GM18873 (cell line): ENCODE measurements at regions not wholly inside any gene's neighbourhood (a gene's known extent, or its start where the extent isn't known, plus 50 kb on each side); places are given as distances from the start of the nearest gene placed in this dataset.
"Not testable (repeated sequence)": the region's sequence is repeated elsewhere in the genome, so short reads cannot be mapped to it uniquely, and the experiment has no call there.

Experiments used
- ATAC-seq: cut with Tn5 transposase; IDR thresholded peaks from one replicate; pipeline ENCODE4 v1.9.1; 2021; ENCODE audit warnings: mild to moderate bottlenecking, moderate library complexity, moderate number of reproducible peaks; ENCODE audit not compliant: unreplicated experiment, low FRiP score

DNA sequence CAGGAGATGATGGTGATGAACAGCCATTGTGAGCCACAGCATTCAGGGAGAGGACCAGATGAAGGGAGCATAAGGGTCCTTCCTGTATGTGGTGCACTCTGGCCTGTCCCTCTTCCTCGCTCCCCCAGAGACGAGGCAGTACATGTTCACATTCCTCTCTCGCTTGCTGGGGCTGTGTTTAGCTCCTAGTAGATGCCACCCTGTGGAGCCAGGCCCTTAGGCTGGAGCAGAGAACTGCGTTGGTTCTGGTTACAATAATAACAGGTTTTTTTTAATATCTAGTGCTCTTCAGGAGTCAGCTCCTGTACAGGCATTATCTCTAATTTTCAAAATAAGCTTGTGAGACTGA, 171.1 kb upstream of the MYT1L start:
- no peak for ATAC-seq

GRCh38 chr2:2501454-2502200, 170.6 kb upstream of the MYT1L start:
- no peak for ATAC-seq

- no peak for ATAC-seq
Observed at GRCh38 chr2:2495606-2496005, 164.5 kb upstream of the MYT1L start.

- ATAC-seq = no peak
Observed at GRCh38 chr2:2493496-2493895, 162.4 kb upstream of the MYT1L start.

- no peak for ATAC-seq
Observed at GRCh38 chr2:2492800-2493199, 161.7 kb upstream of the MYT1L start.

DNA sequence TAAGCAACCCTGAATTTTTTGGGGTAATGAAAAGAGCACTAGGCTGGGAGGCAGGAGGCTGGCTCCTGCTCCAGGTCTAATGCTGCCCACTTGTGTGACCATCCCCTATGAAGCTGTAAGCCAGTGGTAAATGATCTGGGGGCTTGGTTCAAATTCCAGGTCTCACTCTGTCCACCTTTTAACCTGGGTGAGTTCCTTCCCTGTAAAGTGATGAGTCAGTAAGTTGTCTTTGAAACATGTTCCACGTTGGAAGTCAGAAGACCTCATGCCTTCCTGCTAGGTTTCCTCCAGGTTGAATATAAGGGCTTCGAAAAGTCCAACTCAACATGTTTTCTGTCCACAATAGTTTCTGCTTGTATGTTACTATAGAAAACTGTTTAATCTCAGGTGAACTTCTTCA, 160.9 kb upstream of the MYT1L start:
- ATAC-seq = no peak

DNA sequence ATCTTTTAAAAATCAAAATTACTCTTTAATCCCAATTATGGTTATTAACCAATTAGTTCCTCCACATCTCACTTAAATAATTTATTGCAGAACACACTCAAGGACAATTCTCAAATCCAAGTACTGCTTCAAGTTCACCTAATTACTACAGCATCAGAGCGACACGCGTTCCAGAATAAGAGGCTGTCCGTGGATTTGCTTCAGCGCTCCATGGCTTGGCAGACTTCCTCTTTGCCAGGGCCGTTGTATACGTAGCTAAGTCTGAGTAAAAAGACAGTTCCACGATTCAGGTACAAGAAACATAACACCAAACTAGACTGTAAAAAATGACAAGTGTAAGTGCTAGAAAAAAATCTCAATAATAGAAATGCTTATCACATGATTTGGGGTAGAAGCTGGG, 153.2 kb upstream of the MYT1L start:
- no peak for ATAC-seq

DNA sequence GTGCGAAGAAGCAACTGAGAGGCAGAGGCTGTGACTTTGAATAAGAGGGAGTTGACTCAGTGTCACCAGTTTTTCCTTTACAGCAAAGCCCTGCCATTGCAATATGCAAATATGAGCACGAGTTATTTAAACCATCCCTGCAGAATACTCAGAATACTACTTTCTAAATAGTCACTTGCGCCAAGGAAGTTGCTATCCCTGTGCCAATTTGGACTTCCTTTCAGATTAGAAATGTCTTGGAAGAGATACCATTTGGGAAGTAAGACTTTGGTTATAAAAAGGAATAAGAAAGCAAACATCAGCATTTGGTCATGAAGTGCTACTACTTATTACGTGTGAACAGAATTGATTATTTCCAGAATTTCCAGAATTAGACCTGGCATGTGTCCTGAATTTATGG, 151.8 kb upstream of the MYT1L start:
- no peak for ATAC-seq

DNA sequence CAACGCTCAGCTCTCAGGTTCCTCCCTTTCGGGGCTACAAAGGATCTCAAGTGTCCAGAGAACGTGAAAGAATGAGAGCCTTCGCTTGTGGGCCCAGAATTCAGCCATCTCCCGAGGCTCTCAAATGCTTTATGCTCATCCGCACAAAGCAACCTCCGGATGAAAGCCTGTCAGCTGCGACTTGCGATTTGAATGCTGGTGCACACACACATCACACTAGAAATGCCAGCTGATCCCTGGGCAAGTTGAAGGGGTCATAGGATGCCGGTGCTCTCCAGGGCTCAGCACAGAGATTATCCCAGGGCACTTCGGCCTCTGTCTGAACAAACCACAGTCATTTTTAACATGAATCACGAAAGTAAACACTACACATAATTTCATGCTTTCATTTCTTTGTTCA, 141.8 kb upstream of the MYT1L start:
- no peak for ATAC-seq

- ATAC-seq = no peak
Observed at GRCh38 chr2:2472044-2472443, 141.0 kb upstream of the MYT1L start.

GRCh38 chr2:2466534-2466933, 135.5 kb upstream of the MYT1L start:
- ATAC-seq = no peak

- no peak for ATAC-seq
Observed at GRCh38 chr2:2464643-2465042, 133.6 kb upstream of the MYT1L start.

DNA sequence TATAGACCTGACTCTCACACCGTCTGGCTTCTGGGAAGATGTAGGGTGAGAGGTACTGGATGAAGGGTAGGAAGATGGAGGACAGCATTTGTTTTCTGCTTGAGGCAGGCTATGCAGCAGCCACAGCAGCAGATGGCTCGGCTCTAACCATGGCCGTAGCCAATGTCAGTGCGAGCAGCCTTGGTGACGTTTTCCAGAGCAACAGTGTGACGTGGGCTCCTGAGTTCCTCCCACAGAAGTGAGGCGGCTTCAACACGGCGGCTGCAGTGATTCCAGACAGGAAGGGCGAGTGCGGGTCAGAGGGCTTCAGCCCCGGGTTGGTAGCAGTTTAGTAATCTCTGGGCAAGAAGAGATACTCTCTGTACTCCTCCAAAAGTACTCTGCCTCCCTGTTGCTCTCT, 133.0 kb upstream of the MYT1L start:
- no peak for ATAC-seq

DNA sequence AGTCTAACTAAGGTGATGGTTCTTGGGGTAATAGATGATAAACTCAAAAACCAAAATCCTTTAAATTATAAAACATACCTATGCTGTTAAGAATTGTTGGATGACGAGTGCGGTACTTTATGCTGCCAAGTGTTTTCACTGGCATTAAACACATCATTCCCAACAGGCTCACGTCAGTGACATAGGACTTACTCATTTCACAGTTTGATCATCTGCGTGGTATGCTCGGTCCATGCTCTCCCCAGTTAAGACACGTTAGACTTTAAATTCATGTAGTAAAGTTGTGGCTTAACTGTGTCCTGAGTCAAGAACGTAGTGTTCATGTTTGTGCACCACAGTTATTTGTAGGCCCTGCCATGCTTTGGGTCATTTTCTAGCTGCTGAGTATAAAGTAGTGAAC, 125.6 kb upstream of the MYT1L start:
- ATAC-seq = no peak

GRCh38 chr2:2455151-2455550, 124.1 kb upstream of the MYT1L start:
- ATAC-seq = no peak

- ATAC-seq = no peak
Observed at GRCh38 chr2:2452961-2453360, 121.9 kb upstream of the MYT1L start.

GRCh38 chr2:2451275-2451674, 120.2 kb upstream of the MYT1L start:
- not testable (repeated sequence) for ATAC-seq

DNA sequence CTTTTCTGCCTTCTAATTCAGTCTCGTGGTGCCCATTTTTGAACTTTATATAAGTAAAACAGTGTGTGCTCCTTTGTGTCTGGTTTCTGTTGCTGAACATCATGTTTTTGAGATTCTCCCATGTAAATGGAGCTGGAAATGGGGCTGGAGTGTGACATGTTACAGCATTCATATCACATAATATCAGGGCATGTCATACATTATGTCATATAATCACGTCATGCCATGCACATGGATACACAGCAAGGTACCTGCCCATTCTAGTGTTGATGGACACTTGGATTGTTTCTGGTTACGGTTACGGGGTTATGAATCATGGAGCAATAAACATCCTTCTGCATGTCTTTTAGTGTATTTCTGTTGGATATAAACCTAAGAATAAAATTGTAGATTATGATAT, 117.1 kb upstream of the MYT1L start:
- ATAC-seq = no peak

- ATAC-seq = no peak
Observed at GRCh38 chr2:2422621-2423020, 91.5 kb upstream of the MYT1L start.

- ATAC-seq = no peak
Observed at GRCh38 chr2:2413525-2413924, 82.5 kb upstream of the MYT1L start.

- ATAC-seq = no peak
Observed at GRCh38 chr2:2410987-2411386, 79.9 kb upstream of the MYT1L start.

- ATAC-seq = no peak
Observed at GRCh38 chr2:2409481-2409880, 78.4 kb upstream of the MYT1L start.

DNA sequence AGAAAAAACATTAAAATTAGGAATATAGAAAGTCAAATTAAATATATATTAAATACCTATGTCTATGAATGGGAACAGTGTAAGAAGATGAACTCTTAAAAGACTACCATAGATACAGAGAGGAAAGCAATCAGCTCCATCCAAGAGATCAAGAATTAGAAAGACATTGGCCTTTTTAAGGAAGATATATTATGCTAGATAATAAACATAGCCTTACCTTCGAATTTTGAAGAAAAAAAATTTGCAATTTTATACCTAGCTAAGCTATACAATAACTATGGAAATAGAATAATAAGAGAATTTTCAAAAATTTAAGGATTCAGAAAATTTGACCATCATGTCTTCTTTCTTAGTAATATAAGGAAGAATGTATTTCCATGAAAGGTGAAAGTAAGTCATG, 74.7 kb upstream of the MYT1L start:
- ATAC-seq = no peak
